ENCODE measurements at regions not wholly inside any gene's neighbourhood (a gene's known extent, or its start where the extent isn't known, plus 50 kb on each side); places are given as distances from the start of the nearest gene placed in this dataset.

- no peaks in the 10 kb centered on the region for H3K4me1 ChIP-seq (ENCODE audit: insufficient read depth, low read length, poor library complexity, severe bottlenecking)
- H3K9ac ChIP-seq (ENCODE audit: low read depth, low read length, poor library complexity, severe bottlenecking) = no peak overlapping the region
- TF ChIP-seq EZH2phosphoT487 (IDR thresholded peaks at IDR 0.05; ENCODE audit: borderline replicate concordance) = no peak
- TF ChIP-seq, protein P1, sequence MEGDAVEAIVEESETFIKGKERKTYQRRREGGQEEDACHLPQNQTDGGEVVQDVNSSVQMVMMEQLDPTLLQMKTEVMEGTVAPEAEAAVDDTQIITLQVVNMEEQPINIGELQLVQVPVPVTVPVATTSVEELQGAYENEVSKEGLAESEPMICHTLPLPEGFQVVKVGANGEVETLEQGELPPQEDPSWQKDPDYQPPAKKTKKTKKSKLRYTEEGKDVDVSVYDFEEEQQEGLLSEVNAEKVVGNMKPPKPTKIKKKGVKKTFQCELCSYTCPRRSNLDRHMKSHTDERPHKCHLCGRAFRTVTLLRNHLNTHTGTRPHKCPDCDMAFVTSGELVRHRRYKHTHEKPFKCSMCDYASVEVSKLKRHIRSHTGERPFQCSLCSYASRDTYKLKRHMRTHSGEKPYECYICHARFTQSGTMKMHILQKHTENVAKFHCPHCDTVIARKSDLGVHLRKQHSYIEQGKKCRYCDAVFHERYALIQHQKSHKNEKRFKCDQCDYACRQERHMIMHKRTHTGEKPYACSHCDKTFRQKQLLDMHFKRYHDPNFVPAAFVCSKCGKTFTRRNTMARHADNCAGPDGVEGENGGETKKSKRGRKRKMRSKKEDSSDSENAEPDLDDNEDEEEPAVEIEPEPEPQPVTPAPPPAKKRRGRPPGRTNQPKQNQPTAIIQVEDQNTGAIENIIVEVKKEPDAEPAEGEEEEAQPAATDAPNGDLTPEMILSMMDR (conservative IDR thresholded peaks at IDR 0.05; ENCODE audit: low read length) = no peak
Measured at GRCh38 chr11:28512143-28512756, 404.1 kb downstream of the METTL15 start.

GRCh38 chr11:28505232-28505631 lies 397.0 kb downstream of the METTL15 start:
- Histone ChIP-seq H3K79me2 (ENCODE audit: insufficient read depth, low read length) (no peaks in the 10 kb centered on the region), H2AFZ (ENCODE audit: low read length) (no peak overlapping the region), H4K20me1 (ENCODE audit: insufficient read depth, low read length, poor library complexity, severe bottlenecking) (no peaks in the 10 kb centered on the region), H3K4me3 (ENCODE audit: low read length, poor library complexity, severe bottlenecking) (no peak overlapping the region), H3K9ac (ENCODE audit: low read depth, low read length, poor library complexity, severe bottlenecking) (no peak overlapping the region), H3K9me2 (replicated peaks; ENCODE audit: low read depth, low read length) (no peaks in the 10 kb centered on the region), H3K9me3 (ENCODE audit: insufficient read depth, low read depth, low read length) (no peaks in the 10 kb centered on the region), H3K4me1 (ENCODE audit: insufficient read depth, low read length, poor library complexity, severe bottlenecking) (no peaks in the 10 kb centered on the region), H3F3A (ENCODE audit: low read depth) (no peaks in the 10 kb centered on the region), H3K36me3 (ENCODE audit: insufficient read depth, low read length) (no peaks in the 10 kb centered on the region), H3K4me2 (ENCODE audit: low read depth, low read length, poor library complexity, severe bottlenecking) (no peak overlapping the region), H3K27me3 (ENCODE audit: insufficient read depth, low read length, poor library complexity, severe bottlenecking) (no peaks in the 10 kb centered on the region)
- TF ChIP-seq, protein P1 (conservative IDR thresholded peaks at IDR 0.05; ENCODE audit: low read length) = no peak
- TF ChIP-seq EZH2phosphoT487 (IDR thresholded peaks at IDR 0.05; ENCODE audit: borderline replicate concordance) = no peak

More at GRCh38 chr11:28512143-28512756, 404.1 kb downstream of the METTL15 start:
- Histone ChIP-seq H3K9me3 (ENCODE audit: insufficient read depth, low read depth, low read length) (no peaks in the 10 kb centered on the region), H3K4me2 (ENCODE audit: low read depth, low read length, poor library complexity, severe bottlenecking) (no peak overlapping the region), H3K27me3 (ENCODE audit: insufficient read depth, low read length, poor library complexity, severe bottlenecking) (no peaks in the 10 kb centered on the region), H2AFZ (ENCODE audit: low read length) (no peak overlapping the region), H3K4me3 (ENCODE audit: low read length, poor library complexity, severe bottlenecking) (no peak overlapping the region), H3K36me3 (ENCODE audit: insufficient read depth, low read length) (no peaks in the 10 kb centered on the region), H3K9me2 (replicated peaks; ENCODE audit: low read depth, low read length) (no peaks in the 10 kb centered on the region), H3F3A (ENCODE audit: low read depth) (no peaks in the 10 kb centered on the region), H4K20me1 (ENCODE audit: insufficient read depth, low read length, poor library complexity, severe bottlenecking) (no peaks in the 10 kb centered on the region), H3K79me2 (ENCODE audit: insufficient read depth, low read length) (no peaks in the 10 kb centered on the region)

GRCh38 chr11:28504555-28505110 lies 396.4 kb downstream of the METTL15 start:
- Histone ChIP-seq H3K9ac (ENCODE audit: low read depth, low read length, poor library complexity, severe bottlenecking) (no peak overlapping the region), H3F3A (ENCODE audit: low read depth) (no peaks in the 10 kb centered on the region), H3K4me3 (ENCODE audit: low read length, poor library complexity, severe bottlenecking) (no peak overlapping the region), H2AFZ (ENCODE audit: low read length) (no peak overlapping the region), H3K4me2 (ENCODE audit: low read depth, low read length, poor library complexity, severe bottlenecking) (no peak overlapping the region), H3K9me2 (replicated peaks; ENCODE audit: low read depth, low read length) (no peaks in the 10 kb centered on the region), H3K36me3 (ENCODE audit: insufficient read depth, low read length) (no peaks in the 10 kb centered on the region), H4K20me1 (ENCODE audit: insufficient read depth, low read length, poor library complexity, severe bottlenecking) (no peaks in the 10 kb centered on the region), H3K27me3 (ENCODE audit: insufficient read depth, low read length, poor library complexity, severe bottlenecking) (no peaks in the 10 kb centered on the region), H3K9me3 (ENCODE audit: insufficient read depth, low read depth, low read length) (no peaks in the 10 kb centered on the region), H3K4me1 (ENCODE audit: insufficient read depth, low read length, poor library complexity, severe bottlenecking) (no peaks in the 10 kb centered on the region), H3K79me2 (ENCODE audit: insufficient read depth, low read length) (no peaks in the 10 kb centered on the region)
- TF ChIP-seq, protein P1 (conservative IDR thresholded peaks at IDR 0.05; ENCODE audit: low read length) = no peak
- TF ChIP-seq EZH2phosphoT487 (IDR thresholded peaks at IDR 0.05; ENCODE audit: borderline replicate concordance) = no peak

All from Loucy (cell line).